Left kidney (tissue), 1 donor: ENCODE measurements at regions not wholly inside any gene's neighbourhood (a gene's known extent, or its start where the extent isn't known, plus 50 kb on each side); places are given as distances from the start of the nearest gene placed in this dataset.
"Not testable (repeated sequence)": the region's sequence is repeated elsewhere in the genome, so short reads cannot be mapped to it uniquely, and the experiment has no call there.

ENCODE experiments used
- DNase-seq: peaks from one replicate; pipeline ENCODE4 v3.0.0-alpha.2; 2013

DNA sequence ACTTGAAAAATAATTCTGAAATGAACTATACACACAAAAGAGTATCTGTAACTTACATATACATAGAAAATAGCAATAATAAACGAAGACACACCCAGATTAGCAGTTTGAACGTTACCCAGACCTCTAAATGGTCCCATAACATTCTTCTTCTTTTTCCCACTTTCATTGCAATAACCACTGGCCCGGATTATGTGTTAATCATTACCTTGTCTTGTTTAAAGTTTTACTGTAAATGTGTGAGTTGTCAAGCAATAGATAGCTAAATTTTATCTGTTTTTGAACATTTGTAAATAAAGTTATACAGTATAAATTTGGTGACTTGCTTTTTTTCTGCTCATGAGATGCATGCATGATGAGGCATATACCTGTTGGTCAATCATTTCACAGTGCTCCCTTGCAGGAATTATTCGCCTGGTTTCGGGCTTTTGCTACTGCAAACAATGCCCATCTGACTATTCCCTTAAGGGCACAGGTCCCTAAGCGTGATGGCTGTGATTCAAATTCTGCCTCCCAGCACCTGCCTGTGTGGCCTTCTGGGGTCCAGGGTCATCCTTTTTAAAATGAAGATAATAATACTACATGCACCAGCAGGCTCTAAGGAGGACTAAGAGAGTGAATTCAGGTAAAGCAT, 66.1 kb downstream of the GADD45G start:
- no peak for DNase-seq

DNA sequence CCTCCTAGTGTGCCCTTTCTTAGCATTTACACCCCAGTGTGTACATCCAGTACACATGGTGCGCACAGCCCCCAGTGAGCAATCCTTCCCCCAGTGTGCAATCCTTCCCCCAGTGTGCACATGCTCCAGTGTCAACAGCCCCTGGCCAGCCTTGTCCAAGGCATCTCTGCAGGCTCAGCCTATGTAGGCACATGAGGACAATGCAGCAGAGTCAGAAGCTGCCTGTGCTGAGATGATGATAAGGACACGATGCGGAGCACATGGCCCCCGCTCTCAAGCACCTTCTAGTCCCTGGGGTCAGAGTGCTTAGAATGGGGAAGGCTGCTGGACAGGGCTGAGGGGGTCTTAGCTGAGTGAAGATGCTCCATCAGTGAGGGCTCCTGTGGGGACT, 69.8 kb downstream of the GADD45G start:
- no peak for DNase-seq

DNA sequence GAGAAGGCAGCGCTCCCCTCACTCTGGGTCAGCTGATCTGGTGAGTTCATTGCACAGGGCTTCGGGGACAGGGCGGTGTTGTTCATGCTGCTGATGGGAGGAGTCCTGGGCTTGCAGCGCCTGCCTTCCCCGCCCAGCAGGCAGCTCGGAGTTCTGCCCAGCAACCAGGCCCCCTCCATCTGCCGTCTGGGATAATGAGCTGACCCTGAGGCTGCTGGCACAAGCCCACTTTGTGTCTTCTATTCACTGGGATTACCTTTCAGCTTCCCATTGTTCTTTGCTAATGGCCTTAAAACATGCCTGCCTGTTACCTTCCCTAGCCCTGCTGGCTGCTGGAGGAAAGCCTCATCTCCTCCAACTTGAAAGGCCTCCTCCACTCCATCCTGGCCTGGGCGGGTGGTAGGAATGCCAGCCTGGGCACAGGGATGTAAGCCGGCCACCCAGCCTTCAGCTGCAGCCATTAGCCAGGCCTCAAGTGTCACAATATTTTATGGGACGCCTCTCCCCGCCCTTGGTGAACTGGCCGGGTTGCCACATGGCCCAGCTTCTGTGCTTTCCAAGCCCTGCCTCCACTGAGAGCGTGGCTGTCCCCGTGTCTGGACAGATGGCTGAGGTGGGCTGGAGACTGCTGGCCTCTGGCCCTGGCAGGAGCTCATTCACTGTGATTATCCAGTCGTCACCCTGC, 70.4 kb downstream of the GADD45G start:
- no peak for DNase-seq

DNA sequence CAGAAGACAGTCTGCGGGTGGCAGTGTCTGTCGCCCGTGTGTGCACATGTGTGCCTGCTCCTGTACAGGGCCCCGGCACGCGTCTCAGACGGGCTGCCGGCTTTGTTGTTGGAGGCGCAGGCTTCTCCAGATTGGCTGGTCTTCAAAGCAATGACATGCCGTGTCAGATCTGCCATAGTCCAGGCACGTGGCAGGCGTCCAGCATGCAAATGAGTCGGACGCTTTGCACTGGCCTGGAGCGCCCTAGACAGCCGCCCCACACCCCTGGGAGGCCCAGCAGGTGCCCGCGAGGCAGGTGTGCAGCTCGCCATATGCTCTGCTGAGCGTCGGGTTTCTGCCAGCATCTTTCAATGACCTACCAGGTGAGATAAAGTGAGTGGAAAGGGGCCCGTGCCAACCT, 71.5 kb downstream of the GADD45G start:
- no peak for DNase-seq

- DNase-seq: no peak
These were observed 73.0 kb downstream of the GADD45G start for GRCh38 chr9:89677702-89678395.

DNA sequence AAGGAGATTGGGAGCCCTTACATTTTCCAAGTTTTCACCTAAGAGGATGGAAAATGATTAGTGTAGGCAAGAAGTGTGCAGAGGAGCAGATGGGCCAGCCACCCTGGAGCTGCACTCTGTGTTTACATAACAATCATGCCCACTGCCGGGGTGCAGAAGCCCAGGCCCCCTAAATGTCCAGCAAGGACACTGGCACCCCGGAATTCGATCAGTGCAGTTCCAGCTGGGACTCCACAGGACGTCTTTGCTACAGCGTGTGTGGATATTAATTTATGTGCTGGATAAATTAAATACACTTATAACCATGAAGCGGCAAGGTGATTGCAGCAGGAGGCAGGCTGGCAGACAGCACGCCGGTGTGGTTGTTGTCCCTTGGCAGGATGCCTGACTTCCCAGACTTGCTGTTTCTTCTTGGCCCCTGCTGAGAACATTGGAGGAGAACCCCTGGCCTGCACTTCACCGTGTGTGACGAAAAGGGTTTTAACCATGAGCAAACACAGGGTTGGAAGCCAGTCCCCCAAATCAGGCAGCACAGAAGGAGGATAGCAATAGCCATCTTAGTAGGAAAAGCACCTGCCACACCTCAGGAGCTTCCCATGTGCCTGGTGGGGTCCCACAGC, 73.7 kb downstream of the GADD45G start:
- no peak for DNase-seq

DNA sequence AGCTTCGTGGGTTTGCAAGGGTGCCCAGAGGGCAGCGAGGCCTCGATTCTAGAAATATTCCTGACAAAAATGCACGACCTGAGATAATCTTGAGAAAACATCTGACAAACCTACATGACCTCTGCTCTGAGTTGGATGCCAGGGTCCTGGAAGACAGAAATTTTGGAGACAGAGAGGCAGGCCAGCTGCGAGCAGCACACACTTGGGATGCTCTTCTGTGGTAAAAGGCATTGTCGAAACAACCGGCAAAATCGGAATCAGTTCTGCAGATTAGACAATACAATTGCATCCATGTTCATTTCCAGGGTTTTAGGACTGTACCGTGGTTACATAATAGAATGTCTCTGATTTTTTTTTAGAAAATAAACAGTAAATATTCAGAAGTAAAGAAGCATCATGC, 74.2 kb downstream of the GADD45G start:
- DNase-seq: no peak

DNA sequence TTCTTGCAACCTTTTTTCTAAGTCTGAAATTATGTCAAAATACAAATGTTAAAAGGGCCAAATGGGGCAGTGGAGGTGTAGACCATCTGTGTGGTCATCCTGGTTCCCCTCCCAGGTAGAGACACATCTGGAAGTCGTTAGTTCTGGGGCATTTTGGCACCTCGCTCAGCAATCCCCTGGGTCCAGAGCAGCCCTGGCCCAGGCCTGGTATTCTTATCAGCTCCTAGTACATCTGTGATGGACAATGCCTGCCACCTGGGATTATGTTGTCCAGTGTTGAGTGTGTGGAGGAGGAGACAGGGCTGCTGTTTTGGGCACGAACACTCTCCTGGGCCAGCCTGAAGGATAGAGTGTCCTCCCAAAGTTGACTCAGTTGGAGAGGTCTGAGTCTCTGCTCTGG, 74.8 kb downstream of the GADD45G start:
- no peak for DNase-seq

- no peak for DNase-seq
These were observed 76.0 kb downstream of the GADD45G start for GRCh38 chr9:89680547-89681467.

DNA sequence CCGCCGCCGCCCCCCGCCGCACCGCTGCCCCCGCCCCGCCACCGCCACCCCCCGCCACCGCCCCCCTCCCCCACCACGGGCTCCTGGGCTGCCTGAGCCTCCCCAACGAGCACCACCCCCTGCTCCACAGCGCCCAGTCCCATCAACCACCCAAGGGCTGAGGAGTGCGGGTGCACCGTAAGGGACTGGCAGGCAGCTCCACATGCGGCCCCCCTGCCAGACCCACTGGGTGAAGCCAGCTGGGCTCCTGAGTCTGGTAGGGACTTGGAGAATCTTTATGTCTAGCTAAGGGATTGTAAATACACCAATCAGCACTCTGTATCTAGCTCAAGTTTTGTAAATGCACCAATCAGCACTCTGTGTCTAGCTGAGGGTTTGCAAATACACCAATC, 76.7 kb downstream of the GADD45G start:
- not testable (repeated sequence) for DNase-seq

DNA sequence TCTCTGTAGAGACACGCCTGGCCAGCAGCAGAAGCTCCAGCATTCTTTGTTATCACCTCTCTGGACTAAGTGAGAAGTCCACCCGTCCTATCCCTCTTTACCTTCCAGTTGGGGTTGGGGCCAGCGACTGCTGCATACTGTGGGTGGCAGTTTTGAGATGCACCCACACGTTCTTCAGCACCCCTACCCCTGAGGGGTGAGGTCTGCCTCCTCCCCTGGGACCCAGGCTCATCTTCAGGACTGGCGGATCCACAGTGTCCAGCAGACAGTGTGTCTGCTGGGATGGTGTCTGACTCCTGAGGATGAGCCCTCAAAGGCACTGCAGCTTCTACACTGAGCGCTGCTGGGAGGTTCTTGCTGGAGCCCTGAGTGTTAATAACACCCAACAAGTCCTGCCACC, 78.8 kb downstream of the GADD45G start:
- no peak for DNase-seq

GRCh38 chr9:89684218-89684617, 79.4 kb downstream of the GADD45G start:
- no peak for DNase-seq

- no peak for DNase-seq
These were observed 80.3 kb downstream of the GADD45G start for GRCh38 chr9:89684912-89685636.

DNA sequence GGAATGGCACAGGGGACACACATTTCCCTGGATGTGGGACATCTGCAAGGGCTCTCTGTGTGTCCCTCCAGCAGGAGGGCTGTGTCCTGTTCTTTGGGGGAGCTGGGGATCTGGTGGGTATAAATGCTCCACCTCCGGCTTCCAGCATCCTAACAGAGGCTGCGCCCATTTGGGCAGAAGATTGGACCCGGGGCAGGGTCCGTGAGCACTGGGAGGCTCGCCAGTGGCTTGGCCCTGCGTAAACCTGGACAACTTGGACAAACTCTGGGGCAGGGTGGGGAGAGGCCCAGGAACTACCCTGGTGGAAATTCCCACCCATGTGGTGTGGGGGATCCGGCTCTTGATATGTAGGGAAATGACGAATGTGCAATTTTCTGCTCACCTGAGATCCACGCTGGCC, 80.9 kb downstream of the GADD45G start:
- no peak for DNase-seq

- no peak for DNase-seq
These were observed 81.3 kb downstream of the GADD45G start for GRCh38 chr9:89686126-89686525.

- DNase-seq: no peak
These were observed 81.8 kb downstream of the GADD45G start for GRCh38 chr9:89686621-89687020.

- no peak for DNase-seq
These were observed 82.4 kb downstream of the GADD45G start for GRCh38 chr9:89687188-89687587.

DNA sequence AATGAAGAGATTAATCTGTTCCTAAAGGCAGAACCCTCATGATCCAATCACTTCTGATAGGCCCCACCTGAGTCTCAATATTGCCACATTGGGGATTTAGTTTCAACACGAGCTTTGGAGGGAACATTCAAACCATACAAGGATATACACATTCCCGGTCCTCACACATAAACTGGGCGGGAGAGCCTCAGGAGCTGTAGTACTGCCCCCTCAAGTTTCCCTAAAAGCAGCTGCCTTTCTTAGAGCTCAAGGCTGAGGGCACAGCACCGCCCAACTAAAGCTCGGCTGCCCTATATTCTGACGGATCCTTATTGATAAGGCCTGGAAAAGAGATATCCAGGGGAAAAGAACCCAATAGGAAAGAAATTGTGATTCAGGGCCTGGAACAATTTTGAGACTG, 83.0 kb downstream of the GADD45G start:
- no peak for DNase-seq

DNA sequence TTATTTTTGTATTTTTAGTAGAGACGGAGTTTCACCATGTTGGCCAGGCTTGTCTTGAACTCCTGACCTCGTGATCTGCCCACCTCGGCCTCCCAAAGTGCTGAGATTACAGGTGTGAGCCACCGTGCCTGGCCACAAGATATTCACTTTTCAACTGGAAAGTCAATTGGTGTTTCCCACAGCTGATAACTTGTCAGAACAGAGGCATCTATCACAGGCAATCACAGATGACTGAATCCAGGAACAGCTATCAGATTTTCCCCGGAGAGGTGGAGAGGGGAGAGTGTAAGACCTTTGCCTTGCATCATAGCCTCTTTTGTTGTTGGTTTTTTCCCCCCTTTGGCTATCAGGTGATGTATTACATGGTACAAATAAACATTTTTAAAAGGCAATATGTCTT, 84.5 kb downstream of the GADD45G start:
- DNase-seq: not testable (repeated sequence)

DNA sequence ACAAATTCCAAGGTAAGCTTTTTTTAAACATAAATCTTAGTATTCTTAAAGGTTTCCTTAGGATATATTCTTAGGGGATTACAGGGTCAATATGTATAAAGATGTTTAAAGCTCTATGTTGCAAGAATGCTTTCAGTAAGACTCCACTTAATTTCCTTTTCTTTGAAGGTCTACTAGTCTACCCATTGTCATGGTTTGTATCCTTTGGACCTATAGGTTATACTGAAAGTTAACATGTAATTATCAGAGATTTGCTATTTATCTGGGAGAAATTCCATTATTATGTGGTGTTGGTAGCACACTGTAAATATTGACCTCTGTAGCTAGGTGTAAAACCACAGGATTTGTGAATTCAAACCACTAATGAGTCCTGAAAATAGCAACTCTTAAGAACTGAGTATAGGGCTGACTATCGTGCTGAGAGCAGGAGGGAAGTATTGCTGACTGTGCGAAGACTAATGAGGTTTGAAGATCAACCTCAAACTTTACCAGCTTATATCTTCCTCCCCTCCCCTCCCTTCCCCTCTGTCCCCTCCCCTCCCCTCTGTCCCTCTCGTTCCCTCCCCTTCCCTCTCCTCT, 85.6 kb downstream of the GADD45G start:
- DNase-seq: no peak

DNA sequence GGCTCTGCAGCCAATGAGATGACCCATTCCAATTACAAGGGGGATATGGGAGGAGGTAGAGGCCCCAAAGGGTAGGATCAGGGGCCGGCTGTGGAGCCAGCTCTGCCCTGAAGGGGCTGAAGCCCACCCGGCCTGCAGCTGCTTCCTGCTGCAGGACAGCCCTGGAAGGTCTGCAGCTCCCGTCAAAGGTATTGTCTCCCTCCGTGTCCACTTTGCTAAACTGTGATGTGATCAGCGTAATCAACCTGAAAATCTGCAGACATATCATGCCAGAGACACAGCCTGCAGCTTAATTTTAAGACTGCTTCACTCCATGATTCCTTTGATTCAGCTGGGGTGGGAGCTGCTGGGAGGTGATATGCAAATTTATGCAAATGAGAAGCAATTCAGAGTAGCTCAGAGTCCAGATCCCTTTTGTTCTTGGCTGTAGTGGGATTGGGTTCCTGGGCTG, 90.7 kb downstream of the GADD45G start:
- DNase-seq: no peak
